ENCODE measurements at regions not wholly inside any gene's neighbourhood (a gene's known extent, or its start where the extent isn't known, plus 50 kb on each side); places are given as distances from the start of the nearest gene placed in this dataset.
A peak's percentile ranks its signal among the peaks of the same experiment; 100 is the strongest.

DNA sequence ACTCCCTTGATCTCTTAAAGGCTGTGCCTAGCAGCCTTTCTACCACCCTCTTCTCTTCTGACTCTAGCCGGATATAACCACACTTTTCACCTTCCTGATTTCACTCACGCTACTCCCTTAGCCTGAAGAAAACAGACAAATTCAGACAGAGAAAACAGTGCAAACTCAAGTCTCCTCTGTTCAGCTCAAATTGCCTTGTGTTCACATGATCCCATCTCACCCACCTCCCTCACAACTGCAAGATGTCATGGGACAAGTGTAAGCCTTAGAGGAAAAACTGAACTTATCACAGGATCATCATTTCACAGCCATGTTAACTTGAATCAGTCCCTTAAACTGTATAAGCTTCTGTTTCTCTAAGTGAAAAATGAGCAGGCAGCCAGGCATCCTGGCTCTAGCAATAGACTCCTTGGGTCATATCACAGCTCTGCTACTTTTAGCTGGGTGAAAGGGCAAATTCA, 66.5 kb upstream of the TENT5A start:
- Histone ChIP-seq H3K36me3 (ENCODE audit: control insufficient read depth in 1 of 2, insufficient read depth in 2 of 2, low read length in 2 of 2) (no peaks in the 10 kb centered on the region), H3K9ac (ENCODE audit: low read length) (no peak overlapping the region), H3K4me1 (ENCODE audit: control insufficient read depth in 1 of 2, insufficient read depth in 2 of 2, low read length in 2 of 2) (peaks cover 0 to 2% of the 10 kb centered on the region in 2 experiments), H2BK120ac (ENCODE audit: insufficient read depth, low read length, poor library complexity) (no peak overlapping the region), H3K4me2 (ENCODE audit: low read length) (no peak overlapping the region), H3K4me3 (ENCODE audit: low read depth, low read length) (no peak overlapping the region), H3K14ac (ENCODE audit: low read length) (no peak overlapping the region), H3K27ac (ENCODE audit: low read depth, low read length) (no peak overlapping the region), H3K79me2 (ENCODE audit: control insufficient read depth, insufficient read depth, low read length, poor library complexity) (no peaks in the 10 kb centered on the region), H2AFZ (ENCODE audit: insufficient read depth, low read length, poor library complexity) (no peak overlapping the region), H4K12ac (ENCODE audit: low read depth, low read length) (no peak overlapping the region), H4K8ac (ENCODE audit: low read depth, low read length) (no peak overlapping the region), H3K4ac (ENCODE audit: low read depth, low read length) (no peak overlapping the region), H3K27me3 (ENCODE audit: insufficient read depth, low read length) (no peaks in the 10 kb centered on the region), H3K18ac (ENCODE audit: low read length) (no peak overlapping the region), H3K79me1 (ENCODE audit: low read length) (no peaks in the 10 kb centered on the region), H2BK5ac (ENCODE audit: low read depth, low read length, poor library complexity) (no peak overlapping the region), H3K9me3 (ENCODE audit: insufficient read depth, low read depth, low read length) (no peaks in the 10 kb centered on the region), H4K91ac (ENCODE audit: low read depth, low read length) (no peak overlapping the region), H2AK5ac (ENCODE audit: low read length) (no peak overlapping the region), H2BK12ac (ENCODE audit: low read length) (no peak overlapping the region), H3K23ac (ENCODE audit: low read length) (no peak overlapping the region)
- WGBS (ENCODE audit: extremely low coverage, insufficient coverage, insufficient read length), result no CpG with 5 or more reads among the region's 2 CpGs
- DNase-seq, result no peak

- no peaks in the 10 kb centered on the region for H3K79me1 ChIP-seq (ENCODE audit: low read length)
- H2BK12ac ChIP-seq (ENCODE audit: low read length), result no peak overlapping the region
- no peak overlapping the region for H3K14ac ChIP-seq (ENCODE audit: low read length)
- H3K4ac ChIP-seq (ENCODE audit: low read depth, low read length), result no peak overlapping the region
- no peak overlapping the region for H3K4me3 ChIP-seq (ENCODE audit: low read depth, low read length)
- H2BK5ac ChIP-seq (ENCODE audit: low read depth, low read length, poor library complexity), result no peak overlapping the region
- H2AK5ac ChIP-seq (ENCODE audit: low read length), result no peak overlapping the region
- no peaks in the 10 kb centered on the region for H3K9me3 ChIP-seq (ENCODE audit: insufficient read depth, low read depth, low read length)
- H4K8ac ChIP-seq (ENCODE audit: low read depth, low read length), result no peak overlapping the region
- no peak overlapping the region for H3K9ac ChIP-seq (ENCODE audit: low read length)
- no peaks in the 10 kb centered on the region for H3K36me3 ChIP-seq (ENCODE audit: control insufficient read depth in 1 of 2, insufficient read depth in 2 of 2, low read length in 2 of 2)
- H3K4me2 ChIP-seq (ENCODE audit: low read length), result no peak overlapping the region
- no peak overlapping the region for H4K12ac ChIP-seq (ENCODE audit: low read depth, low read length)
- no peak overlapping the region for H3K27ac ChIP-seq (ENCODE audit: low read depth, low read length)
- H3K79me2 ChIP-seq (ENCODE audit: control insufficient read depth, insufficient read depth, low read length, poor library complexity), result no peaks in the 10 kb centered on the region
- no peak for DNase-seq
- H3K23ac ChIP-seq (ENCODE audit: low read length), result no peak overlapping the region
- peaks cover 0 to 2% of the 10 kb centered on the region in 2 experiments for H3K4me1 ChIP-seq (ENCODE audit: control insufficient read depth in 1 of 2, insufficient read depth in 2 of 2, low read length in 2 of 2)
- H2AFZ ChIP-seq (ENCODE audit: insufficient read depth, low read length, poor library complexity), result no peak overlapping the region
- no CpG with 5 or more reads among the region's 2 CpGs for WGBS (ENCODE audit: extremely low coverage, insufficient coverage, insufficient read length)
- H3K27me3 ChIP-seq (ENCODE audit: insufficient read depth, low read length), result no peaks in the 10 kb centered on the region
- H4K91ac ChIP-seq (ENCODE audit: low read depth, low read length), result no peak overlapping the region
- no peak overlapping the region for H3K18ac ChIP-seq (ENCODE audit: low read length)
- no peak overlapping the region for H2BK120ac ChIP-seq (ENCODE audit: insufficient read depth, low read length, poor library complexity)
Measured at GRCh38 chr6:81816380-81816779, 63.9 kb upstream of the TENT5A start.

GRCh38 chr6:81814370-81815076, 62.0 kb upstream of the TENT5A start:
- Histone ChIP-seq H3K79me1 (ENCODE audit: low read length) (no peaks in the 10 kb centered on the region), H3K27ac (ENCODE audit: low read depth, low read length) (no peak overlapping the region), H4K91ac (ENCODE audit: low read depth, low read length) (no peak overlapping the region), H3K18ac (ENCODE audit: low read length) (no peak overlapping the region), H3K4me3 (ENCODE audit: low read depth, low read length) (no peak overlapping the region), H3K9me3 (ENCODE audit: insufficient read depth, low read depth, low read length) (no peaks in the 10 kb centered on the region), H2BK120ac (ENCODE audit: insufficient read depth, low read length, poor library complexity) (no peak overlapping the region), H2AFZ (ENCODE audit: insufficient read depth, low read length, poor library complexity) (no peak overlapping the region), H4K12ac (ENCODE audit: low read depth, low read length) (no peak overlapping the region), H3K23ac (ENCODE audit: low read length) (no peak overlapping the region), H3K9ac (ENCODE audit: low read length) (no peak overlapping the region), H3K4me2 (ENCODE audit: low read length) (no peak overlapping the region), H2BK12ac (ENCODE audit: low read length) (no peak overlapping the region), H3K4me1 (ENCODE audit: control insufficient read depth in 1 of 2, insufficient read depth in 2 of 2, low read length in 2 of 2) (peaks cover 0 to 2% of the 10 kb centered on the region in 2 experiments), H3K4ac (ENCODE audit: low read depth, low read length) (no peak overlapping the region), H2BK5ac (ENCODE audit: low read depth, low read length, poor library complexity) (no peak overlapping the region), H3K36me3 (ENCODE audit: control insufficient read depth in 1 of 2, insufficient read depth in 2 of 2, low read length in 2 of 2) (no peaks in the 10 kb centered on the region), H2AK5ac (ENCODE audit: low read length) (no peak overlapping the region), H4K8ac (ENCODE audit: low read depth, low read length) (no peak overlapping the region), H3K79me2 (ENCODE audit: control insufficient read depth, insufficient read depth, low read length, poor library complexity) (no peaks in the 10 kb centered on the region), H3K14ac (ENCODE audit: low read length) (no peak overlapping the region), H3K27me3 (ENCODE audit: insufficient read depth, low read length) (no peaks in the 10 kb centered on the region)
- peak in 1 of 2 donors; percentile 34 for DNase-seq
- no CpG with 5 or more reads among the region's 2 CpGs for WGBS (ENCODE audit: extremely low coverage, insufficient coverage, insufficient read length)

DNA sequence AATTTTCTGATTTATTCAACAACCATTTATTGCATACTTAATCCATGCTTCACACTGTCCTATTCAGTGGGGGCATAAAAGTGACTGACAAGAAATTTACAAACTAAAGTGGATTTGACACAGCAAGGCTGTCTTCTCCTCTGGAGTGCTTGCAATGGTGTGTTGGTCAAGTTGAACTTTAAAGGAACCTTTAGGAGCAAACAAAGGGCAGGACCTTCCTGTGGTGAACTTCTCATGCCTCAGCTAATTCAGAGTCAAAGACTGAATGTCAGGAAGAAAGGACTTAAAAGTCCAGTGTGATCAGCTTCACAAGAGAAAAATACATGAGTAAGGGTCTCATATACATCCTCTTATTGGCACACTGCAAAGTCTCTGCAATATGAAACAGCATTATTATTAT, 60.8 kb upstream of the TENT5A start:
- no peak for DNase-seq
- H3K27ac ChIP-seq (ENCODE audit: low read depth, low read length), result no peak overlapping the region
- no peak overlapping the region for H2BK5ac ChIP-seq (ENCODE audit: low read depth, low read length, poor library complexity)
- no peaks in the 10 kb centered on the region for H3K79me2 ChIP-seq (ENCODE audit: control insufficient read depth, insufficient read depth, low read length, poor library complexity)
- H3K79me1 ChIP-seq (ENCODE audit: low read length), result no peaks in the 10 kb centered on the region
- no peak overlapping the region for H2BK12ac ChIP-seq (ENCODE audit: low read length)
- H3K14ac ChIP-seq (ENCODE audit: low read length), result no peak overlapping the region
- no peak overlapping the region for H2BK120ac ChIP-seq (ENCODE audit: insufficient read depth, low read length, poor library complexity)
- H3K23ac ChIP-seq (ENCODE audit: low read length), result no peak overlapping the region
- no peak overlapping the region for H4K12ac ChIP-seq (ENCODE audit: low read depth, low read length)
- H4K91ac ChIP-seq (ENCODE audit: low read depth, low read length), result no peak overlapping the region
- no peak overlapping the region for H2AFZ ChIP-seq (ENCODE audit: insufficient read depth, low read length, poor library complexity)
- H3K9ac ChIP-seq (ENCODE audit: low read length), result no peak overlapping the region
- no peak overlapping the region for H3K4me3 ChIP-seq (ENCODE audit: low read depth, low read length)
- no peak overlapping the region for H2AK5ac ChIP-seq (ENCODE audit: low read length)
- H4K8ac ChIP-seq (ENCODE audit: low read depth, low read length), result no peak overlapping the region
- H3K27me3 ChIP-seq (ENCODE audit: insufficient read depth, low read length), result no peaks in the 10 kb centered on the region
- H3K4me2 ChIP-seq (ENCODE audit: low read length), result no peak overlapping the region
- H3K4ac ChIP-seq (ENCODE audit: low read depth, low read length), result no peak overlapping the region
- H3K18ac ChIP-seq (ENCODE audit: low read length), result no peak overlapping the region
- peaks cover 0 to 2% of the 10 kb centered on the region in 2 experiments for H3K4me1 ChIP-seq (ENCODE audit: control insufficient read depth in 1 of 2, insufficient read depth in 2 of 2, low read length in 2 of 2)
- no peaks in the 10 kb centered on the region for H3K9me3 ChIP-seq (ENCODE audit: insufficient read depth, low read depth, low read length)
- no peaks in the 10 kb centered on the region for H3K36me3 ChIP-seq (ENCODE audit: control insufficient read depth in 1 of 2, insufficient read depth in 2 of 2, low read length in 2 of 2)

All from trophoblast cell (in vitro differentiated cells and primary cell).